K562 (cell line): ENCODE measurements at regions not wholly inside any gene's neighbourhood (a gene's known extent, or its start where the extent isn't known, plus 50 kb on each side); places are given as distances from the start of the nearest gene placed in this dataset.

Source experiments
- ATAC-seq: fragments of 200-7000 bp; cut with Tn5 transposase; 3 replicates; pipeline ENCODE4 v1.9.1; 2020; ENCODE audit warnings: moderate library complexity
- BruUV-seq: library from RNA; stranded (reverse); fragments of 400-500 nt; replicated peaks from 2 replicates; lab custom pipeline; 2021; lab: Mats Ljungman, UMichigan
- CTCF ChIA-PET: fragments of 300-600 bp; formaldehyde crosslinking; extraction: SDS; loops from one replicate; lab custom pipeline; 2021; ENCODE audit warnings: low intra/inter-chr PET ratio; lab: Yijun Ruan, JAX
- POLR2A ChIA-PET: fragments of 300-600, 350-650 bp; sonication (Branson Sonifier 250); formaldehyde crosslinking; extraction: SDS; loops from one replicate; lab custom pipeline; 2021; ENCODE audit warnings: antibody characterized with exemption, inconsistent platforms; lab: Yijun Ruan, JAX
- DNase-seq, 4 experiments: peaks; one replicate each; pipeline versions ENCODE4 v3.0.0 to v3.0.0-alpha.2; 2011 to 2018; ENCODE audit warnings: low spot score in 3 of 4, mixed read lengths in 3 of 4; ENCODE audit errors: extremely low read depth in 1 of 4
- FAIRE-seq: peaks from 2 replicates; lab custom pipeline; 2011; peaks lifted over from hg19 to GRCh38; lab: Jason Lieb, UNC
- H2AFZ ChIP-seq: 2 replicates; pipeline ENCODE4 v1.6.0; 2011; ENCODE audit warnings: low read depth, low read length, control low read depth, inconsistent platforms
- H3K27ac ChIP-seq: fragments of 200-600 bp; 3 replicates; pipeline ENCODE4 v1.8.0; 2011; ENCODE audit warnings: low read depth, mild to moderate bottlenecking, control low read depth, inconsistent platforms, low read length, moderate library complexity, mixed read lengths; ENCODE audit errors: extremely low read depth
- H3K27me3 ChIP-seq, 2 experiments: fragments of 300-600 bp in 1 of 2; 2 replicates in 1 of 2; 3 replicates in 1 of 2; pipeline versions ENCODE4 v1.6.0 to v1.8.0; 2011; ENCODE audit warnings: inconsistent platforms in 2 of 2, low read length in 2 of 2, mild to moderate bottlenecking in 1 of 2, mixed read lengths in 1 of 2, moderate library complexity in 1 of 2; ENCODE audit not compliant: control insufficient read depth in 2 of 2, insufficient read depth in 2 of 2
- H3K36me3 ChIP-seq: fragments of 300-600 bp; 3 replicates; pipeline ENCODE4 v1.8.0; 2011; ENCODE audit warnings: mild to moderate bottlenecking, low read length, inconsistent platforms; ENCODE audit not compliant: control insufficient read depth, insufficient read depth
- H3K4me1 ChIP-seq, 2 experiments: fragments of 200-600 bp in 1 of 2; replicated peaks in 1 of 2; 2 replicates in 1 of 2; 3 replicates in 1 of 2; pipeline versions ENCODE4 v1.5.1 to v1.8.0; 2011; ENCODE audit warnings: inconsistent platforms in 2 of 2, low read length in 2 of 2, mild to moderate bottlenecking in 1 of 2, mixed read lengths in 1 of 2, moderate library complexity in 1 of 2; ENCODE audit not compliant: control insufficient read depth in 2 of 2, insufficient read depth in 2 of 2
- H3K4me2 ChIP-seq: 2 replicates; pipeline ENCODE4 v1.6.1; 2011; ENCODE audit warnings: low read length, control low read depth, inconsistent platforms, mixed read lengths; ENCODE audit not compliant: insufficient read depth
- H3K4me3 ChIP-seq: fragments of 200-600 bp; sonication (generic), shearing (Covaris generic); 2 replicates; pipeline ENCODE4 v1.5.1; 2016; ENCODE audit warnings: control low read depth, inconsistent platforms
- H3K79me2 ChIP-seq: fragments of 200-600 bp; 3 replicates; pipeline ENCODE4 v1.8.0; 2011; ENCODE audit warnings: low read length, inconsistent platforms; ENCODE audit not compliant: control insufficient read depth, insufficient read depth
- H3K9ac ChIP-seq, 2 experiments: 2 replicates each; pipeline versions ENCODE4 v1.6.0 to v1.6.1; 2011; ENCODE audit warnings: low read depth in 2 of 2, low read length in 2 of 2, control low read depth in 1 of 2, inconsistent platforms in 1 of 2, mild to moderate bottlenecking in 1 of 2, mixed read lengths in 1 of 2; ENCODE audit not compliant: insufficient read depth in 1 of 2
- H3K9me1 ChIP-seq: one replicate; pipeline ENCODE4 v1.6.0; 2011; ENCODE audit warnings: inconsistent platforms, mild to moderate bottlenecking, low read length, moderate library complexity; ENCODE audit not compliant: control insufficient read depth, insufficient read depth
- H3K9me3 ChIP-seq: replicated peaks from 2 replicates; pipeline ENCODE4 v1.5.1; 2011; ENCODE audit warnings: low read depth, low read length, inconsistent platforms; ENCODE audit not compliant: control insufficient read depth, insufficient read depth
- H4K20me1 ChIP-seq: replicated peaks from 2 replicates; pipeline ENCODE4 v1.6.1; 2011; ENCODE audit warnings: low read length, inconsistent platforms, mixed read lengths; ENCODE audit not compliant: control insufficient read depth, insufficient read depth
- GABPB2 ChIP-seq: fragments of 250-450 bp; sonication (Bioruptor Pico); conservative IDR thresholded peaks from 2 replicates; pipeline ENCODE4 v1.5.1; 2021; ENCODE audit warnings: mild to moderate bottlenecking
- GATAD2B ChIP-seq: fragments of 450-650 bp; IDR thresholded peaks from 2 replicates; pipeline ENCODE4 v1.6.1; 2017; ENCODE audit warnings: mild to moderate bottlenecking, borderline replicate concordance
- SAP30 ChIP-seq: fragments of 200-600 bp; sonication (generic); IDR thresholded peaks from 2 replicates; pipeline ENCODE4 v1.6.1; 2012; ENCODE audit warnings: borderline replicate concordance, low read depth, mild to moderate bottlenecking, moderate library complexity, low read length, control low read depth, inconsistent platforms; ENCODE audit not compliant: insufficient read depth, poor library complexity, severe bottlenecking
- SLC30A9 ChIP-seq: fragments of 250-450 bp; sonication (Bioruptor Pico); IDR thresholded peaks from 2 replicates; pipeline ENCODE4 v1.8.0; 2022; ENCODE audit warnings: mild to moderate bottlenecking, moderate library complexity
- ZNF644 ChIP-seq: fragments of 200-800 bp; sonication (Bioruptor generic); IDR thresholded peaks from 2 replicates; pipeline ENCODE4 v1.6.1; 2016; ENCODE audit warnings: low read depth, missing genetic modification characterization, missing compliant biosample characterization
- ZNF785 ChIP-seq: fragments of 250-450 bp; sonication (Bioruptor Pico); IDR thresholded peaks from 2 replicates; pipeline ENCODE4 v1.4.0; 2020; ENCODE audit warnings: mild to moderate bottlenecking
- ZNF830 ChIP-seq: fragments of 250-450 bp; sonication (Bioruptor Pico); IDR thresholded peaks from 2 replicates; pipeline ENCODE4 v1.5.0; 2021; ENCODE audit warnings: mild to moderate bottlenecking
- WGBS: fragments of 100-300 bp; shearing (Covaris generic); methylation state at CpG from one replicate; pipeline ENCODE4 v1.1.6; 2016; ENCODE audit warnings: low coverage, mixed read lengths; ENCODE audit not compliant: insufficient coverage; ENCODE audit errors: missing lambda C conversion rate; 5-methylcytosine and 5-hydroxymethylcytosine counted together
- in situ Hi-C: fragments of 300-500 bp; cut with MboI; formaldehyde crosslinking; loops from 4 replicates; pipeline ENCODE4 v1.15.0; 2018; ENCODE audit warnings: inconsistent platforms, mixed read lengths
- intact Hi-C: fragments of 100-400 bp; cut with micrococcal nuclease; formaldehyde crosslinking; loops from 2 replicates; pipeline ENCODE4 v1.14.2; 2022
- TF ChIP-seq, protein P1 (sequence below): fragments of 450-650 bp; IDR thresholded peaks from 2 replicates; pipeline ENCODE4 v1.6.1; 2016
- TF ChIP-seq, protein P2 (sequence below): sonication (generic); formaldehyde crosslinking; IDR thresholded peaks from 2 replicates; pipeline ENCODE4 v1.8.0; 2023; ENCODE audit warnings: missing genetic modification reagents, mild to moderate bottlenecking, borderline replicate concordance

DNA sequence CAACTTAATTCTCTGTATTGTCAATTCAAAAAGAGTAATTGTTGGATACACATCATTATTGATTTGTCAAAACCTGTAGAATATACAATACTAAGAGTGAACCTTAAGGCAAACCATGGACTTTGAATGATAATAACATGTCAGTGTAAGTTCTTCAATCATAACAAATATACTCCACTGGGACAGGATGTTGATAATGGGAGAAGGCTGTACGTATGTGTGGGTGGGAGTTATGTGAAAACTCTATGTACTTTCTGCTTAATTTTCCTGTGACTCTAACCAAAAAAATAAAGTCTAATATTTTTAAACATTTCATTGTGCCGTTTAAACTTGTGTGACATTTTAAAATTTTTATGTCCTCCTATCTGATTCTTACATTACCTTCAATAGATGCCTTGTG, 526.7 kb downstream of the SUCLA2 start:
- TF ChIP-seq ZNF644 (tag) (no peak), ZNF830 (no peak)
- TF ChIP-seq, protein P1, sequence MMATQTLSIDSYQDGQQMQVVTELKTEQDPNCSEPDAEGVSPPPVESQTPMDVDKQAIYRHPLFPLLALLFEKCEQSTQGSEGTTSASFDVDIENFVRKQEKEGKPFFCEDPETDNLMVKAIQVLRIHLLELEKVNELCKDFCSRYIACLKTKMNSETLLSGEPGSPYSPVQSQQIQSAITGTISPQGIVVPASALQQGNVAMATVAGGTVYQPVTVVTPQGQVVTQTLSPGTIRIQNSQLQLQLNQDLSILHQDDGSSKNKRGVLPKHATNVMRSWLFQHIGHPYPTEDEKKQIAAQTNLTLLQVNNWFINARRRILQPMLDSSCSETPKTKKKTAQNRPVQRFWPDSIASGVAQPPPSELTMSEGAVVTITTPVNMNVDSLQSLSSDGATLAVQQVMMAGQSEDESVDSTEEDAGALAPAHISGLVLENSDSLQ = no peak
- TF ChIP-seq, all 486 proteins: peak for 0
- no peak for ATAC-seq
- no peak for DNase-seq
- Histone ChIP-seq H4K20me1 (no peaks in the 10 kb centered on the region), H3K4me3 (no peak overlapping the region), H3K36me3 (no peaks in the 10 kb centered on the region), H3K27ac (no peak overlapping the region), H3K79me2 (no peaks in the 10 kb centered on the region), H2AFZ (no peak overlapping the region), H3K4me2 (no peak overlapping the region), H3K9ac (no peak overlapping the region), H3K9me3 (no peaks in the 10 kb centered on the region), H3K27me3 (no peaks in the 10 kb centered on the region), H3K4me1 (no peaks in the 10 kb centered on the region), H3K9me1 (no peaks in the 10 kb centered on the region)
- BruUV-seq = no TSS peak
- no peak for FAIRE-seq
- intact Hi-C loops (no loop called here), in situ Hi-C loops (no loop called here)
- POLR2A ChIA-PET = no interaction called here
- WGBS = 0% methylated on average over 2 of the region's 2 CpGs
- CTCF ChIA-PET = no interaction called here

DNA sequence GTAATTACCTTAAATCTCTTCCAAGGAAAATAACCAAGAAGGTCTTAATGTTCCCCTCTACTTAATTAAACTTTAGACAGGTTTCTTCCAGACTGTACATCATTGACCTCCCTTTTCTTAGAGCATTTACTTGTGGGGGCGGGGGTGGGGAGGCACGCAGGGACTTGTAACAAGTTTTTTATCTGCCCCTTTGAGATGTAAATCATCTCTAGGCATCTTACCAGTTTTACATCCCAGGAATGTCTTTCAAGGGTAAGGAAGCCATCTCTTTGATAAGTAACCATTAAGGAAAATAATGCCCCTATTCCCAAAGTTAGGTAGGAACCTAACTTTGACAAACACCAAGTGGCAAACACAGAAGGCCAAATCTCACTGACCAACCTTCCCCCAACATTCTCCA, 528.6 kb downstream of the SUCLA2 start:
- no TSS peak for BruUV-seq
- no peak overlapping the region for H3K4me2 ChIP-seq
- intact Hi-C loops (no loop called here), in situ Hi-C loops (no loop called here)
- no peak overlapping the region for H3K9ac ChIP-seq
- ATAC-seq (no peak), FAIRE-seq (no peak), DNase-seq (no peak)
- H4K20me1 ChIP-seq = no peaks in the 10 kb centered on the region
- ChIA-PET CTCF (no interaction called here), POLR2A (no interaction called here)
- H3K36me3 ChIP-seq = no peaks in the 10 kb centered on the region
- H3K4me1 ChIP-seq = no peaks in the 10 kb centered on the region
- H3K9me1 ChIP-seq = no peaks in the 10 kb centered on the region
- no peak overlapping the region for H2AFZ ChIP-seq
- H3K27me3 ChIP-seq = no peaks in the 10 kb centered on the region
- H3K27ac ChIP-seq = no peak overlapping the region
- no peak overlapping the region for H3K4me3 ChIP-seq
- no peaks in the 10 kb centered on the region for H3K79me2 ChIP-seq
- 0% methylated on average over 2 of the region's 2 CpGs for WGBS
- H3K9me3 ChIP-seq = no peaks in the 10 kb centered on the region
- TF ChIP-seq, protein P2, sequence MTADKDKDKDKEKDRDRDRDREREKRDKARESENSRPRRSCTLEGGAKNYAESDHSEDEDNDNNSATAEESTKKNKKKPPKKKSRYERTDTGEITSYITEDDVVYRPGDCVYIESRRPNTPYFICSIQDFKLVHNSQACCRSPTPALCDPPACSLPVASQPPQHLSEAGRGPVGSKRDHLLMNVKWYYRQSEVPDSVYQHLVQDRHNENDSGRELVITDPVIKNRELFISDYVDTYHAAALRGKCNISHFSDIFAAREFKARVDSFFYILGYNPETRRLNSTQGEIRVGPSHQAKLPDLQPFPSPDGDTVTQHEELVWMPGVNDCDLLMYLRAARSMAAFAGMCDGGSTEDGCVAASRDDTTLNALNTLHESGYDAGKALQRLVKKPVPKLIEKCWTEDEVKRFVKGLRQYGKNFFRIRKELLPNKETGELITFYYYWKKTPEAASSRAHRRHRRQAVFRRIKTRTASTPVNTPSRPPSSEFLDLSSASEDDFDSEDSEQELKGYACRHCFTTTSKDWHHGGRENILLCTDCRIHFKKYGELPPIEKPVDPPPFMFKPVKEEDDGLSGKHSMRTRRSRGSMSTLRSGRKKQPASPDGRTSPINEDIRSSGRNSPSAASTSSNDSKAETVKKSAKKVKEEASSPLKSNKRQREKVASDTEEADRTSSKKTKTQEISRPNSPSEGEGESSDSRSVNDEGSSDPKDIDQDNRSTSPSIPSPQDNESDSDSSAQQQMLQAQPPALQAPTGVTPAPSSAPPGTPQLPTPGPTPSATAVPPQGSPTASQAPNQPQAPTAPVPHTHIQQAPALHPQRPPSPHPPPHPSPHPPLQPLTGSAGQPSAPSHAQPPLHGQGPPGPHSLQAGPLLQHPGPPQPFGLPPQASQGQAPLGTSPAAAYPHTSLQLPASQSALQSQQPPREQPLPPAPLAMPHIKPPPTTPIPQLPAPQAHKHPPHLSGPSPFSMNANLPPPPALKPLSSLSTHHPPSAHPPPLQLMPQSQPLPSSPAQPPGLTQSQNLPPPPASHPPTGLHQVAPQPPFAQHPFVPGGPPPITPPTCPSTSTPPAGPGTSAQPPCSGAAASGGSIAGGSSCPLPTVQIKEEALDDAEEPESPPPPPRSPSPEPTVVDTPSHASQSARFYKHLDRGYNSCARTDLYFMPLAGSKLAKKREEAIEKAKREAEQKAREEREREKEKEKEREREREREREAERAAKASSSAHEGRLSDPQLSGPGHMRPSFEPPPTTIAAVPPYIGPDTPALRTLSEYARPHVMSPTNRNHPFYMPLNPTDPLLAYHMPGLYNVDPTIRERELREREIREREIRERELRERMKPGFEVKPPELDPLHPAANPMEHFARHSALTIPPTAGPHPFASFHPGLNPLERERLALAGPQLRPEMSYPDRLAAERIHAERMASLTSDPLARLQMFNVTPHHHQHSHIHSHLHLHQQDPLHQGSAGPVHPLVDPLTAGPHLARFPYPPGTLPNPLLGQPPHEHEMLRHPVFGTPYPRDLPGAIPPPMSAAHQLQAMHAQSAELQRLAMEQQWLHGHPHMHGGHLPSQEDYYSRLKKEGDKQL (CRISPR knock-in tag) = no peak
- TF ChIP-seq SAP30 (no peak), SLC30A9 (CRISPR knock-in tag) (no peak), GATAD2B (no peak), ZNF785 (CRISPR knock-in tag) (no peak), GABPB2 (CRISPR knock-in tag) (no peak)
